H1 (cell line): ENCODE measurements at regions not wholly inside any gene's neighbourhood (a gene's known extent, or its start where the extent isn't known, plus 50 kb on each side); places are given as distances from the start of the nearest gene placed in this dataset.

Experiments
- CTCF ChIA-PET: fragments of 300-600 bp; sonication (Branson Sonifier 250); formaldehyde crosslinking; loops from one replicate; lab custom pipeline; 2021; ENCODE audit not compliant: partially characterized antibody; lab: Charles Lee
- POLR2A ChIA-PET: fragments of 300-600 bp; sonication (Branson Sonifier 250); formaldehyde crosslinking; loops from one replicate; lab custom pipeline; 2021; ENCODE audit warnings: inconsistent platforms; ENCODE audit not compliant: partially characterized antibody; lab: Charles Lee
- DNase-seq, 2 experiments: peaks; one replicate each; pipeline versions ENCODE4 v3.0.0 to v3.0.0-alpha.2; 2010 to 2022; ENCODE audit warnings: low spot score in 2 of 2, low read depth in 1 of 2, mixed read lengths in 1 of 2
- FAIRE-seq: peaks from 2 replicates; lab custom pipeline; 2011; peaks lifted over from hg19 to GRCh38; lab: Jason Lieb, UNC
- H2AFZ ChIP-seq: 2 replicates; pipeline ENCODE4 v1.8.1; 2012; ENCODE audit warnings: low read length, inconsistent platforms
- H2AK5ac ChIP-seq: 2 replicates; pipeline ENCODE4 v1.6.1; 2013; ENCODE audit warnings: low read depth, low read length
- H2BK120ac ChIP-seq: replicated peaks from 2 replicates; pipeline ENCODE3; 2013; ENCODE audit warnings: low read depth, low read length, inconsistent platforms
- H2BK12ac ChIP-seq: 2 replicates; pipeline ENCODE4 v1.6.1; 2013; ENCODE audit warnings: low read depth, low read length
- H2BK15ac ChIP-seq: 2 replicates; pipeline ENCODE4 v1.6.1; 2013; ENCODE audit warnings: low read length
- H2BK20ac ChIP-seq: 2 replicates; pipeline ENCODE4 v1.6.1; 2013; ENCODE audit warnings: low read length
- H2BK5ac ChIP-seq: 2 replicates; pipeline ENCODE4 v1.6.1; 2013; ENCODE audit warnings: low read depth, low read length
- H3K14ac ChIP-seq: 2 replicates; pipeline ENCODE4 v1.6.1; 2013; ENCODE audit warnings: inconsistent platforms; ENCODE audit not compliant: insufficient read length
- H3K18ac ChIP-seq: 2 replicates; pipeline ENCODE4 v1.6.1; 2013; ENCODE audit warnings: low read length; ENCODE audit errors: extremely low read depth
- H3K23ac ChIP-seq: 2 replicates; pipeline ENCODE4 v1.6.1; 2013; ENCODE audit warnings: inconsistent platforms; ENCODE audit not compliant: insufficient read length
- H3K23me2 ChIP-seq: 2 replicates; pipeline ENCODE4 v1.6.1; 2013; ENCODE audit warnings: low read depth, low read length
- H3K27ac ChIP-seq: 2 replicates; pipeline ENCODE4 v1.6.1; 2011; ENCODE audit warnings: low read depth, low read length, inconsistent platforms
- H3K27me3 ChIP-seq, 4 experiments: replicated peaks in 1 of 4; 1 replicate in 1 of 4; 2 replicates in 3 of 4; pipeline versions ENCODE4 v1.6.1 to v1.8.1; 2011 to 2013; ENCODE audit warnings: low read length in 3 of 4, mild to moderate bottlenecking in 3 of 4, inconsistent platforms in 2 of 4, mixed read lengths in 2 of 4, moderate library complexity in 1 of 4; ENCODE audit not compliant: control insufficient read depth in 3 of 4, insufficient read depth in 3 of 4; ENCODE audit errors: extremely low read depth in 1 of 4
- H3K36me3 ChIP-seq, 4 experiments: 2 replicates each; pipeline versions ENCODE4 v1.6.1 to v1.8.1; 2011 to 2013; ENCODE audit warnings: mild to moderate bottlenecking in 4 of 4, low read length in 3 of 4, moderate library complexity in 2 of 4, control low read depth in 1 of 4, inconsistent platforms in 1 of 4; ENCODE audit not compliant: insufficient read depth in 4 of 4, control insufficient read depth in 2 of 4
- H3K4ac ChIP-seq: replicated peaks from 2 replicates; pipeline ENCODE3; 2013; ENCODE audit warnings: low read length, low read depth, mixed read lengths, inconsistent platforms; ENCODE audit not compliant: insufficient read length
- H3K4me1 ChIP-seq, 4 experiments: replicated peaks in 1 of 4; 1 replicate in 1 of 4; 2 replicates in 3 of 4; pipeline versions ENCODE4 v1.6.1 to v1.8.1; 2011 to 2013; ENCODE audit warnings: low read length in 3 of 4, inconsistent platforms in 2 of 4, mixed read lengths in 1 of 4; ENCODE audit not compliant: insufficient read depth in 4 of 4, control insufficient read depth in 3 of 4
- H3K4me2 ChIP-seq, 2 experiments: 2 replicates each; pipeline versions ENCODE4 v1.6.1 to v1.8.1; 2011 to 2013; ENCODE audit warnings: low read depth in 2 of 2, low read length in 2 of 2, control low read depth in 1 of 2, inconsistent platforms in 1 of 2, mild to moderate bottlenecking in 1 of 2; ENCODE audit not compliant: insufficient read depth in 1 of 2
- H3K4me3 ChIP-seq, 4 experiments: fragments of 200-600, 300-600 bp in 1 of 4; sonication (generic), shearing (Covaris generic), sonication (Bioruptor Twin) in 1 of 4; 2 replicates each; pipeline versions ENCODE4 v1.5.1 to v1.8.1; 2011 to 2016; ENCODE audit warnings: low read length in 4 of 4, low read depth in 3 of 4, control low read depth in 2 of 4, inconsistent platforms in 2 of 4, mild to moderate bottlenecking in 2 of 4, mixed read lengths in 1 of 4, moderate library complexity in 1 of 4; ENCODE audit not compliant: insufficient read depth in 2 of 4; ENCODE audit errors: extremely low read depth in 1 of 4
- H3K56ac ChIP-seq: replicated peaks from 2 replicates; pipeline ENCODE3; 2013; ENCODE audit warnings: low read depth, mild to moderate bottlenecking, mixed read lengths, low read length, inconsistent platforms; ENCODE audit not compliant: insufficient read length
- H3K79me1 ChIP-seq: 2 replicates; pipeline ENCODE4 v1.6.1; 2013; ENCODE audit warnings: low read depth, low read length, control low read depth
- H3K79me2 ChIP-seq, 2 experiments: 2 replicates each; pipeline versions ENCODE4 v1.6.1 to v1.8.1; 2012 to 2013; ENCODE audit warnings: low read length in 2 of 2, mild to moderate bottlenecking in 2 of 2, inconsistent platforms in 1 of 2; ENCODE audit not compliant: insufficient read depth in 2 of 2, control insufficient read depth in 1 of 2
- H3K9ac ChIP-seq, 4 experiments: replicated peaks in 1 of 4; 1 replicate in 1 of 4; 2 replicates in 3 of 4; pipeline versions ENCODE4 v1.6.1 to v1.8.1; 2011 to 2013; ENCODE audit warnings: low read depth in 3 of 4, low read length in 3 of 4, control low read depth in 2 of 4, mild to moderate bottlenecking in 2 of 4, moderate library complexity in 2 of 4, inconsistent platforms in 1 of 4; ENCODE audit errors: extremely low read depth in 1 of 4
- H3K9me3 ChIP-seq, 2 experiments: 2 replicates each; pipeline versions ENCODE4 v1.6.1 to v1.8.1; 2012 to 2013; ENCODE audit warnings: mild to moderate bottlenecking in 2 of 2, moderate library complexity in 2 of 2, control low read depth in 1 of 2, inconsistent platforms in 1 of 2, low read depth in 1 of 2, low read length in 1 of 2, mixed read lengths in 1 of 2; ENCODE audit not compliant: insufficient read depth in 2 of 2
- H4K20me1 ChIP-seq, 2 experiments: replicated peaks in 1 of 2; 2 replicates each; pipeline versions ENCODE3 to v1.8.1; 2011 to 2013; ENCODE audit warnings: inconsistent platforms in 2 of 2, low read length in 2 of 2, mild to moderate bottlenecking in 1 of 2; ENCODE audit not compliant: insufficient read depth in 2 of 2, control insufficient read depth in 1 of 2
- H4K5ac ChIP-seq: 2 replicates; pipeline ENCODE4 v1.6.1; 2013; ENCODE audit warnings: low read length, low read depth, mixed read lengths, inconsistent platforms; ENCODE audit not compliant: insufficient read length
- H4K8ac ChIP-seq: 2 replicates; pipeline ENCODE4 v1.8.0; 2013; ENCODE audit warnings: mild to moderate bottlenecking, moderate library complexity, low read length, inconsistent platforms; ENCODE audit not compliant: insufficient read depth; ENCODE audit errors: extremely low read depth
- H4K91ac ChIP-seq: replicated peaks from 2 replicates; pipeline ENCODE3; 2013; ENCODE audit warnings: low read length, mixed read lengths, inconsistent platforms; ENCODE audit not compliant: insufficient read length
- ATF2 ChIP-seq: IDR thresholded peaks from 2 replicates; pipeline ENCODE4 v1.6.1; 2012; ENCODE audit warnings: low read length, inconsistent platforms
- BRCA1 ChIP-seq: IDR thresholded peaks from 2 replicates; pipeline ENCODE4 v1.6.1; 2012; ENCODE audit warnings: low read depth, low read length, improper control_type of control experiment
- EP300 ChIP-seq, 2 experiments: IDR thresholded peaks; 1 replicate in 1 of 2; 2 replicates in 1 of 2; pipeline ENCODE4 v1.6.1; 2011 to 2012; ENCODE audit warnings: low read depth in 2 of 2, low read length in 2 of 2, mild to moderate bottlenecking in 2 of 2, borderline replicate concordance in 1 of 2, inconsistent platforms in 1 of 2, moderate library complexity in 1 of 2
- EZH2 ChIP-seq: fragments of 200-600 bp; sonication (generic); IDR thresholded peaks from 2 replicates; pipeline ENCODE4 v1.7.1; 2012; ENCODE audit warnings: low read depth, mild to moderate bottlenecking, moderate library complexity, low read length, inconsistent platforms; ENCODE audit not compliant: severe bottlenecking
- JUN ChIP-seq: IDR thresholded peaks from 2 replicates; pipeline ENCODE4 v1.6.1; 2011; ENCODE audit warnings: low read depth, mild to moderate bottlenecking, improper control_type of control experiment, low read length
- KDM4A ChIP-seq: IDR thresholded peaks from one replicate; pipeline ENCODE4 v1.7.1; 2012; ENCODE audit warnings: low read depth, mild to moderate bottlenecking, moderate library complexity, low read length, inconsistent platforms; ENCODE audit not compliant: severe bottlenecking
- MAX ChIP-seq: IDR thresholded peaks from 2 replicates; pipeline ENCODE4 v1.6.1; 2012; ENCODE audit warnings: inconsistent platforms
- NANOG ChIP-seq: IDR thresholded peaks from 2 replicates; pipeline ENCODE4 v1.6.1; 2011; ENCODE audit warnings: low read length, low read depth, mild to moderate bottlenecking, inconsistent platforms; ENCODE audit not compliant: insufficient read depth, poor library complexity, severe bottlenecking
- POLR2AphosphoS5 ChIP-seq: IDR thresholded peaks from 2 replicates; pipeline ENCODE4 v1.6.1; 2011; ENCODE audit warnings: low read depth, low read length
- SP1 ChIP-seq: IDR thresholded peaks from 2 replicates; pipeline ENCODE4 v1.6.1; 2011; ENCODE audit warnings: low read depth, low read length
- SRF ChIP-seq: IDR thresholded peaks from 2 replicates; pipeline ENCODE4 v1.6.1; 2011; ENCODE audit warnings: mild to moderate bottlenecking, low read depth, low read length, moderate library complexity
- SUZ12 ChIP-seq: fragments of 200-600 bp; sonication (generic); IDR thresholded peaks from 2 replicates; pipeline ENCODE4 v1.6.1; 2012; ENCODE audit warnings: mild to moderate bottlenecking, inconsistent platforms, low read length, moderate library complexity, mixed read lengths
- TAF1 ChIP-seq: IDR thresholded peaks from 2 replicates; pipeline ENCODE4 v1.6.1; 2011; ENCODE audit warnings: mild to moderate bottlenecking, low read depth, low read length
- WGBS, 2 experiments: shearing (Covaris generic) in 1 of 2; methylation state at CpG; one replicate each; pipeline versions ENCODE4 v1.1.6 to v1.1.7; 2013 to 2015; ENCODE audit warnings: low lambda C conversion rate in 2 of 2, mixed read lengths in 2 of 2, inconsistent platforms in 1 of 2, low coverage in 1 of 2, missing lambda C conversion rate in 1 of 2; ENCODE audit not compliant: insufficient replicate concordance in 2 of 2, insufficient coverage in 1 of 2, insufficient read length in 1 of 2; ENCODE audit errors: extremely low coverage in 1 of 2, missing lambda C conversion rate in 1 of 2; 5-methylcytosine and 5-hydroxymethylcytosine counted together

DNA sequence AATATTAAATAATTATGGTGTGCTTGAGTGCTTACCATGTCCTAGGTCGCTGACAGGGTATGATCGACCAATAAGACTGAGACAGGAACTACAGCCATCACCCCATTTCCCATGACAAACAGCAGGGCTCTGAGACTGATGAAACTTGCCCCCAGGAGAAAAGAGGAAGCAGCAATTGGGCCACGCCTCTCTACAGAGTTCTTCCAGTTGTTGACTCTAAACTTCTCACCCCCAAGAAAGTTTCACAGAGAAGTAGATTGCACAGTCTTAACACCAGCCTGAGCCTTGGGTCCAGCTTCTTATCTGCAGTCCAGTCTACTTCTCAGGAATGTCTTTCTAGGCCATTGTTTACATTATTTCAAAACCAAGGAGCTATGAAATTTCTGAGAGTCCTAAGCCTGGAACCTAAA lies 182.2 kb upstream of the ANKRD55 start:
- H3K9ac ChIP-seq: no peak overlapping the region
- no peak overlapping the region for H2BK12ac ChIP-seq
- no peak overlapping the region for H2BK5ac ChIP-seq
- no peak overlapping the region for H4K8ac ChIP-seq
- no peak overlapping the region for H3K4me3 ChIP-seq
- H3K4me2 ChIP-seq: no peak overlapping the region
- H3K56ac ChIP-seq: no peak overlapping the region
- POLR2A ChIA-PET: no interaction called here
- no peak overlapping the region for H2BK15ac ChIP-seq
- 97% methylated on average over 3 of the region's 3 CpGs; no CpG with 5 or more reads in 1 of the 2 experiments for WGBS, 2 experiments
- CTCF ChIA-PET: interaction anchor here (0.6 to 0.9 kb wide), 4 partner anchors 25 to 423 kb away, joined by 3 read pairs; no protein-coding TSS in a partner anchor
- no peak overlapping the region for H4K91ac ChIP-seq
- no peak overlapping the region for H2AK5ac ChIP-seq
- no peaks in the 10 kb centered on the region for H4K20me1 ChIP-seq
- H2BK20ac ChIP-seq: no peak overlapping the region
- no peaks in the 10 kb centered on the region; the same call in 1 of the 2 replicates for H3K23me2 ChIP-seq
- no peak overlapping the region for H3K27ac ChIP-seq
- no peak overlapping the region for H4K5ac ChIP-seq
- no peak overlapping the region for H3K23ac ChIP-seq
- H3K4ac ChIP-seq: no peak overlapping the region
- no peaks in the 10 kb centered on the region for H3K27me3 ChIP-seq
- no peaks in the 10 kb centered on the region for H3K79me1 ChIP-seq
- no peak for DNase-seq
- H3K79me2 ChIP-seq: no peaks in the 10 kb centered on the region
- no peak for FAIRE-seq
- H3K4me1 ChIP-seq: no peaks in the 10 kb centered on the region
- H2BK120ac ChIP-seq: no peak overlapping the region
- no peaks in the 10 kb centered on the region for H3K36me3 ChIP-seq
- no peak overlapping the region for H3K14ac ChIP-seq
- H3K9me3 ChIP-seq: peaks cover 0 to 6% of the 10 kb centered on the region in 2 experiments; a peak in 2 of 4 replicates
- peak overlapping the region; percentile 33; the same call in 1 of the 2 replicates for H2AFZ ChIP-seq
- no peak overlapping the region for H3K18ac ChIP-seq
- no peak for TF ChIP-seq TAF1
- no peak for TF ChIP-seq BRCA1
- no peak for TF ChIP-seq SRF
- no peak for TF ChIP-seq ATF2
- TF ChIP-seq EP300 (IDR thresholded peaks at IDR 0.05; ENCODE audit: borderline replicate concordance in 1 of 2, low read depth in 2 of 2, low read length in 2 of 2): no peak
- TF ChIP-seq EZH2: no peak
- TF ChIP-seq SUZ12: no peak
- TF ChIP-seq JUN: no peak
- no peak for TF ChIP-seq NANOG
- TF ChIP-seq KDM4A: no peak
- no peak for TF ChIP-seq SP1
- TF ChIP-seq POLR2AphosphoS5: no peak
- no peak for TF ChIP-seq MAX
